LNCAP (cell line): ENCODE measurements at regions not wholly inside any gene's neighbourhood (a gene's known extent, or its start where the extent isn't known, plus 50 kb on each side); places are given as distances from the start of the nearest gene placed in this dataset.

Experiments used
- TF ChIP-seq, protein P1 (sequence below): fragments of 450-650 bp; IDR thresholded peaks from 2 replicates; pipeline ENCODE4 v1.5.1; 2017; ENCODE audit warnings: mild to moderate bottlenecking

- TF ChIP-seq, protein P1, sequence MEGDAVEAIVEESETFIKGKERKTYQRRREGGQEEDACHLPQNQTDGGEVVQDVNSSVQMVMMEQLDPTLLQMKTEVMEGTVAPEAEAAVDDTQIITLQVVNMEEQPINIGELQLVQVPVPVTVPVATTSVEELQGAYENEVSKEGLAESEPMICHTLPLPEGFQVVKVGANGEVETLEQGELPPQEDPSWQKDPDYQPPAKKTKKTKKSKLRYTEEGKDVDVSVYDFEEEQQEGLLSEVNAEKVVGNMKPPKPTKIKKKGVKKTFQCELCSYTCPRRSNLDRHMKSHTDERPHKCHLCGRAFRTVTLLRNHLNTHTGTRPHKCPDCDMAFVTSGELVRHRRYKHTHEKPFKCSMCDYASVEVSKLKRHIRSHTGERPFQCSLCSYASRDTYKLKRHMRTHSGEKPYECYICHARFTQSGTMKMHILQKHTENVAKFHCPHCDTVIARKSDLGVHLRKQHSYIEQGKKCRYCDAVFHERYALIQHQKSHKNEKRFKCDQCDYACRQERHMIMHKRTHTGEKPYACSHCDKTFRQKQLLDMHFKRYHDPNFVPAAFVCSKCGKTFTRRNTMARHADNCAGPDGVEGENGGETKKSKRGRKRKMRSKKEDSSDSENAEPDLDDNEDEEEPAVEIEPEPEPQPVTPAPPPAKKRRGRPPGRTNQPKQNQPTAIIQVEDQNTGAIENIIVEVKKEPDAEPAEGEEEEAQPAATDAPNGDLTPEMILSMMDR = no peak
Measured at GRCh38 chr12:124678421-124678893, 111.0 kb upstream of the NCOR2 start.

GRCh38 chr12:124677552-124678356 lies 110.3 kb upstream of the NCOR2 start:
- TF ChIP-seq, protein P1 = no peak

DNA sequence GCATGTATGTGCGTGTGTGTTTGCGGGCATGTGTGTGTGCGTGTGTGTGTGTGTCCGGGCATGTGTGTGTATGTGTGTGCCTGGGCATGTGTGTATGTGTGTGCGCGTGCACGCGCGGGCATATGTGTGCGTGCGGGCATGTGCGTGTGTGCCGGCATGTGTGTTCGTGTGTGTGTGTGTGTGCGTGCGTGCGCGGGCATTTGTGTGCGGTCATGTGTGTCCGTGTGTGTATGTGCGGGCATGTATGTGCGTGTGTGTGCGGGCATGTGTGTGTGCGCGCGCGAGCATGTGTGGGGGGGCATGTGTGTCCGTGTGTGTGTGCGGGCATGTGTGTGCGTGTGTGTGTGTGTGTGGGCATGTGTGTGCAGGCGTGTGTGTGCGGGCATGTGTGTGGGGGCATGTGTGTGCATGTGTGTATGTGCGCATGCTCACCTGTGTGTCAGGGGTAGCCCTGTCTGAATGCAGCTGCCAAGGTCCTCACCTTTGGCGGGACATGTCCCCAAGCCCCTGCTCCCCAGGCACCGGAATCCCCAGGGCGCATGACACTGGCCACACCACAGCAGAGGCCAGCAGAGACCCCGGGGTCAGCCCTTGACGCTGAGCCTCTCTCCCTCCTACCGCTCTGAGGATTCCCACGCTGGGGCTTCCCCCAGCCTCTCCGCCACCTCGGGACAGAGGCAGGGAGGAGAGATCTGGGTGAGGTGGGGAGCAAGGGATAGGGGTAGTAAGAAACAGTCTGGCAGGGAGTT lies 109.5 kb upstream of the NCOR2 start:
- TF ChIP-seq, protein P1 = no peak

DNA sequence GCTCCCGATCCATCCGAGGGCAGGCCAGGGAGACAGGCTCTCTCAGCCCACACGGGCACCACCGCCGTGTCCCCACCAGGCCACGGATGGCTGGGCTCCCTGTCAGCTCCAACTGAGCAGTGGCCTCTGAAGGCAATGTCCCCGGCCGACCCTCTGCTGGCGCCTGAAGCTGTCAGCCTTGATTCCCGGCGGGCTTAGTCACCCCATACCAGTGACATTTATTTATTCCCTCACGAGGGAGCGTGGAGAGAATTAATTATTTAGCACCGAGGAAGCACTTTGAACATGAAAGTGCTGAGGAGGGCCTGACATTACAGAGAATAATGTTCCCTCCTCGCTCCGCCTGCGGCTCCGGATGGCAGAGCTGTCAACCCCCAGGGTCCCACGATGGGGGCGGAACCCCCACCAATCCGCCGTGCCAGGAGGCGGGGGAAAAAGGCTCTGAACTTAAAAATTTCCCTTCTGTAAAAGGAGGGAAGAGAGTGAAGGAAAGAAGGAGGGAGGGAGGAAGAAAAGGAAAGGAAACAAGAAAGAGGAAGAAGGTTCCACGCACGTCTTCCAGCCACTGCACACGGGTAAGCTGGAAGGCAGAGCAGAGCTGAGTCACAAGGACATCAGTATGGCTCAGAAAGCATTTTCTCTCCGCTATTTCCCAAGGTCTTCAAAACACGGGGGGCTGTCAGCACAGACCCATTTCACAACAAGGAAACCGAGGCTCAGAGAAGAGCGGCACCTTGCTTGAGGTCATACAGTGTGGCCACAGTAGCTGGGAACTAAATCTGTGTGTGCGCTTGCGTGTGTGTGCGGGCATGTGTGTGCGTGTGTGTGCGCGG lies 108.7 kb upstream of the NCOR2 start:
- TF ChIP-seq, protein P1 = no peak

DNA sequence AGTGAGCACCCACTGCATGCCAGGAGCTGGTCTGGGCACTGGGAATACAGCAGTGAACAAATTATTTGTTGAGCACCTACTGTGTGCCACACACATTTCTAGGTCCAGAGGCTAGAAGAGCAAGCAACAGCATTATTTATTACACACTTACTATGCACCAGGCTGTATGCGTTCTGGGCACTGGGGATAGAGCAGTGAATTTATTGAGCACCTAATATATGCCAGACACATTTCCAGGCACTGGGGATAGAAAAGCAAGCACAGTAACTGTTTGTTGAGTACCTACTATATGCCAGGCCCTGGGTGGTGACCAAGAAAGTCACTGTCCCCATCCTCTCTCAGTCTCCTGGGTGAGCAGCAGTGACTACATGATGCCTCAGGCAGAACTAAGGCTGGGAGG lies 107.5 kb upstream of the NCOR2 start:
- TF ChIP-seq, protein P1 = no peak

DNA sequence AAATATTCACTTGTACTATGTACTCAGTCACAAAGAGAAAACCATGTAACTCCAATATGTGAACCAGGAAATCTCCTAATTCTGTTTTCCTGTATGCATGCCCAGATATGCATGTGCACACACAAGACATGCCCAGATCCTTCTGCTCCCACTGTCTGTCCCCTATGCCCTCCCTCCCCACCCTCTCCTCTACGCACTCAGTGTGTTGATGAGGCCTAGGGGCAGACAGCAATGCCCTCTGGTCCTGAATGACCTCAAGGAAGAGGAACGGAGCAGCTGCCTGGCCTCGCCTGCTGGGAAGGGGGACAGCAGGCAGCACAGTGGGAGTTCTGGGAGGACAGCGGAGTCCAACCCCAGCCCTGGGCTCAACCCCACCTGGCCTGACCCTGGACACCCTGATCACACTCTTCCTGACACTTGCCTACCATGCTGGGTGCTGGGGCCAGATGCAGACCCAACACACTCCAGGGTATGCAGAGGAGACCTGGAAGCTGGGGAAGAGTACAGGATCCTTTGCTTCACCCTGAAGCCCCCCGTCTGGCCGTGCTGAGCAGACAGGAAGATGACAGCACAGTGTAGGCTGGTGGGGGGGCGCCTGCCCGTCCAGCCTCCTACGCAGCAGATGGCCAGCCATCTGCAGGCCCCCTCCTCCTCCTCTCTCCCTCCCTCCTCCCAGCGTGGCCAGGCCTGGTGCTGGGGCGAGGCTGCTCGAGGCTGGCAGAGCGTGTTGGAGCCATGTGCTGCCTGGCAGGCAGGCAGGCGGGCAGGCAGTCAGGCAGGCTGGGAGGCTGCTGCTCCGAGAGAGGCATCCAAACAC lies 106.6 kb upstream of the NCOR2 start:
- TF ChIP-seq, protein P1 = no peak
